Breast epithelium (tissue), 4 donors: ENCODE measurements at regions not wholly inside any gene's neighbourhood (a gene's known extent, or its start where the extent isn't known, plus 50 kb on each side); places are given as distances from the start of the nearest gene placed in this dataset.

ENCODE experiments used
- DNase-seq, 2 donors: peaks; one replicate each; pipeline ENCODE4 v3.0.0-alpha.2; 2019; ENCODE audit warnings: low spot score in 2 of 2
- H3K27ac ChIP-seq, 2 donors: fragments of 200-600 bp; sonication (generic) in 1 of 2; one replicate each; pipeline ENCODE4 v1.5.1; 2016 to 2019; ENCODE audit warnings: mild to moderate bottlenecking in 1 of 2
- H3K27me3 ChIP-seq, 2 donors: fragments of 200-600 bp; sonication (generic) in 1 of 2; one replicate each; pipeline versions ENCODE4 v1.5.1 to v1.6.0; 2017 to 2019; ENCODE audit warnings: control low read depth in 1 of 2, mild to moderate bottlenecking in 1 of 2
- H3K36me3 ChIP-seq: fragments of 200-600 bp; one replicate; pipeline ENCODE4 v1.5.1; 2019
- H3K4me1 ChIP-seq, 2 donors: fragments of 200-600 bp; sonication (generic); one replicate each; pipeline ENCODE4 v1.5.1; 2016 to 2019; ENCODE audit warnings: control low read depth in 1 of 2
- H3K4me3 ChIP-seq, 3 donors: fragments of 200-600 bp; sonication (generic); 1 replicate in 2 of 3; 2 replicates in 1 of 3; pipeline ENCODE4 v1.5.1; 2016 to 2019; ENCODE audit warnings: mild to moderate bottlenecking in 3 of 3, moderate library complexity in 2 of 3
- H3K9me3 ChIP-seq, 2 donors: fragments of 200-600 bp; sonication (generic) in 1 of 2; one replicate each; pipeline ENCODE4 v1.5.1; 2016 to 2019; ENCODE audit warnings: control low read depth in 1 of 2
- CTCF ChIP-seq, 3 donors: fragments of 450-650 bp; IDR thresholded peaks; one replicate each; pipeline ENCODE4 v1.5.1; 2016 to 2017; ENCODE audit warnings: antibody characterized with exemption in 3 of 3, mild to moderate bottlenecking in 3 of 3, moderate library complexity in 3 of 3
- POLR2A ChIP-seq: fragments of 450-650 bp; IDR thresholded peaks from one replicate; pipeline ENCODE4 v1.6.1; 2016; ENCODE audit warnings: antibody characterized with exemption, mild to moderate bottlenecking, moderate library complexity
- POLR2AphosphoS5 ChIP-seq, 3 donors: sonication (generic); formaldehyde crosslinking; IDR thresholded peaks; one replicate each; pipeline ENCODE4 v1.6.1; 2017; ENCODE audit warnings: antibody characterized with exemption in 3 of 3
- intact Hi-C: fragments of 100-400 bp; cut with DNase I; formaldehyde crosslinking; loops from one replicate; pipeline ENCODE4 v1.15.1; 2023; ENCODE audit warnings: low total_unique reads

GRCh38 chr4:110950731-110951130, 327.9 kb upstream of the PITX2 start:
- H3K27ac ChIP-seq, result no peak overlapping the region
- H3K4me3 ChIP-seq, result no peak overlapping the region
- intact Hi-C loops, result no loop called here
- no peak for TF ChIP-seq CTCF (IDR thresholded peaks at IDR 0.05)
- TF ChIP-seq POLR2A, result no peak
- no peak for TF ChIP-seq POLR2AphosphoS5 (IDR thresholded peaks at IDR 0.05)
- H3K9me3 ChIP-seq, result no peaks in the 10 kb centered on the region
- no peak for DNase-seq
- H3K4me1 ChIP-seq, result no peaks in the 10 kb centered on the region
- no peaks in the 10 kb centered on the region for H3K36me3 ChIP-seq
- no peaks in the 10 kb centered on the region for H3K27me3 ChIP-seq

DNA sequence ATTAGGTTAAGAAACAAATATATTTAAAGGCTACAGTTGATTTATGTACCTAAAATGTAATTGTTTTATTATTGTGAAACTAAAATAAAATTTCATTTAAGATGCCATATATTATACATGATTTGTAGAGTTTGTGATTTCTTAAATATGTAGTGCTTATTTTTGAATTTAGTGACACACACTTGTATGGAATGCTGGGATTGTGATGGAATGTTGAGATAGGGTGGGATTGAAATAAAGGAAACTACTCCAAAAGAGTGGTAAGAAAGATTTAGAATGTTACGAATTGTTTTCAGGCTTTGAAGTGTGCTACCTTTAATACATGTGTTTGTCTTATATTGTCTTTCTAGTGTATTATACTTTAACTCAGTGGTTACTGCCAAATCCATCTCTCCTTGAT, 330.3 kb upstream of the PITX2 start:
- no peak overlapping the region for H3K27ac ChIP-seq
- no peaks in the 10 kb centered on the region for H3K36me3 ChIP-seq
- no peak for DNase-seq
- H3K4me1 ChIP-seq, result no peaks in the 10 kb centered on the region
- H3K27me3 ChIP-seq, result no peaks in the 10 kb centered on the region
- H3K4me3 ChIP-seq, result no peak overlapping the region
- intact Hi-C loops, result no loop called here
- TF ChIP-seq POLR2AphosphoS5 (IDR thresholded peaks at IDR 0.05), result no peak
- no peaks in the 10 kb centered on the region for H3K9me3 ChIP-seq

DNA sequence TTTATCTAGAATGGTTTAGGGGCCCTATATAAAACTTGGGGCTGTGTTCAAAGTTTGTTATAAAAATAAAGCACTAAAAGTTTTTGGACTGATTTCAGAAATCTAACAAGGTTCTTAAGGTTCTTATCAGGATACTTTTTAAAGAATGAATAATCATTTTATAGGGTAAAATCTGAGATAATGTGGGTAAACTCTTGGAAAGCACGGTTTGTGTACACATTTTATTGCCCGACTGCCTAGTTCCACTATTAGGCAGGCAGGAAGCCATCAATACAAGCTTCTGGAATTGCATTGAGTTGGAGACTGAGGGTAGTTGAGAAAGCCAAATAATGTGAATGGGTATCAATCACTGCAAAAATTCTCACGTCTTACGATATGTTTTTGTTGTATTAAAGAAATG, 331.0 kb upstream of the PITX2 start:
- no peak for TF ChIP-seq CTCF (IDR thresholded peaks at IDR 0.05)
- TF ChIP-seq POLR2AphosphoS5 (IDR thresholded peaks at IDR 0.05), result no peak
- no peak for TF ChIP-seq POLR2A
- no peak overlapping the region for H3K4me3 ChIP-seq
- no peak overlapping the region for H3K27ac ChIP-seq
- no peaks in the 10 kb centered on the region for H3K4me1 ChIP-seq
- no peak for DNase-seq
- H3K9me3 ChIP-seq, result no peaks in the 10 kb centered on the region
- no peaks in the 10 kb centered on the region for H3K36me3 ChIP-seq
- H3K27me3 ChIP-seq, result no peaks in the 10 kb centered on the region
- intact Hi-C loops, result no loop called here

GRCh38 chr4:110955748-110956147, 332.9 kb upstream of the PITX2 start:
- Histone ChIP-seq H3K27me3 (peaks cover 0 to 1% of the 10 kb centered on the region in 2 donors), H3K4me1 (no peaks in the 10 kb centered on the region), H3K4me3 (no peak overlapping the region), H3K9me3 (no peaks in the 10 kb centered on the region), H3K36me3 (no peaks in the 10 kb centered on the region), H3K27ac (no peak overlapping the region)
- intact Hi-C loops, result no loop called here
- no peak for DNase-seq
- TF ChIP-seq CTCF (IDR thresholded peaks at IDR 0.05), result no peak
- TF ChIP-seq POLR2A, result no peak
- no peak for TF ChIP-seq POLR2AphosphoS5 (IDR thresholded peaks at IDR 0.05)

GRCh38 chr4:110959041-110959643, 336.3 kb upstream of the PITX2 start:
- H3K4me3 ChIP-seq, result no peak overlapping the region
- H3K9me3 ChIP-seq, result no peaks in the 10 kb centered on the region
- peaks cover 0 to 23% of the 10 kb centered on the region in 2 donors for H3K27me3 ChIP-seq
- no peak for TF ChIP-seq POLR2AphosphoS5 (IDR thresholded peaks at IDR 0.05)
- TF ChIP-seq CTCF (IDR thresholded peaks at IDR 0.05), result no peak
- no peak for TF ChIP-seq POLR2A
- H3K36me3 ChIP-seq, result no peaks in the 10 kb centered on the region
- H3K4me1 ChIP-seq, result no peaks in the 10 kb centered on the region
- no peak overlapping the region for H3K27ac ChIP-seq
- intact Hi-C loops, result no loop called here
- DNase-seq, result no peak

GRCh38 chr4:110961066-110961465, 338.2 kb upstream of the PITX2 start:
- Histone ChIP-seq H3K36me3 (no peaks in the 10 kb centered on the region), H3K9me3 (no peaks in the 10 kb centered on the region), H3K27me3 (peaks cover 0 to 23% of the 10 kb centered on the region in 2 donors), H3K27ac (no peak overlapping the region), H3K4me1 (no peaks in the 10 kb centered on the region), H3K4me3 (no peak overlapping the region)
- DNase-seq, result no peak
- intact Hi-C loops, result no loop called here
- TF ChIP-seq CTCF (IDR thresholded peaks at IDR 0.05) (no peak), POLR2A (no peak), POLR2AphosphoS5 (IDR thresholded peaks at IDR 0.05) (no peak)
